Bronchial epithelial cell (primary cell): ENCODE measurements at regions not wholly inside any gene's neighbourhood (a gene's known extent, or its start where the extent isn't known, plus 50 kb on each side); places are given as distances from the start of the nearest gene placed in this dataset.

Experiments
- DNase-seq: peaks from one replicate; pipeline ENCODE4 v3.0.0-alpha.2; 2010; ENCODE audit warnings: low read depth
- FAIRE-seq: peaks from 2 replicates; lab custom pipeline; 2011; peaks lifted over from hg19 to GRCh38; lab: Jason Lieb, UNC
- H3K27me3 ChIP-seq: 2 replicates; pipeline ENCODE4 v1.5.1; 2011; ENCODE audit warnings: low read length; ENCODE audit not compliant: control insufficient read depth, insufficient read depth
- H3K36me3 ChIP-seq: 2 replicates; pipeline ENCODE4 v1.5.1; 2011; ENCODE audit warnings: low read length; ENCODE audit not compliant: control insufficient read depth, insufficient read depth
- H3K4me3 ChIP-seq: 2 replicates; pipeline ENCODE4 v1.5.1; 2011; ENCODE audit warnings: mild to moderate bottlenecking, low read depth, low read length, control low read depth
- CTCF ChIP-seq: IDR thresholded peaks from 2 replicates; pipeline ENCODE4 v1.5.1; 2011; ENCODE audit warnings: mild to moderate bottlenecking, moderate library complexity, low read length, control low read depth, inconsistent platforms; ENCODE audit not compliant: insufficient read depth, severe bottlenecking

GRCh38 chr13:59480396-59481259 is 683.1 kb downstream of the DIAPH3 start:
- FAIRE-seq (no peak), DNase-seq (no peak)
- Histone ChIP-seq H3K27me3 (no peaks in the 10 kb centered on the region), H3K36me3 (no peaks in the 10 kb centered on the region), H3K4me3 (no peak overlapping the region)
- TF ChIP-seq CTCF: no peak

- Histone ChIP-seq H3K36me3 (no peaks in the 10 kb centered on the region), H3K4me3 (no peak overlapping the region), H3K27me3 (no peaks in the 10 kb centered on the region)
- TF ChIP-seq CTCF: no peak
- DNase-seq (no peak), FAIRE-seq (no peak)
Measured at GRCh38 chr13:59483501-59484145, 680.1 kb downstream of the DIAPH3 start.

GRCh38 chr13:59487883-59488282 is 675.8 kb downstream of the DIAPH3 start:
- FAIRE-seq: no peak
- no peak for TF ChIP-seq CTCF
- no peak overlapping the region for H3K4me3 ChIP-seq
- DNase-seq: no peak
- H3K27me3 ChIP-seq: no peaks in the 10 kb centered on the region
- H3K36me3 ChIP-seq: no peaks in the 10 kb centered on the region

GRCh38 chr13:59488436-59488835 is 675.3 kb downstream of the DIAPH3 start:
- no peak for DNase-seq
- H3K36me3 ChIP-seq: no peaks in the 10 kb centered on the region
- no peaks in the 10 kb centered on the region for H3K27me3 ChIP-seq
- H3K4me3 ChIP-seq: no peak overlapping the region
- FAIRE-seq: no peak
- TF ChIP-seq CTCF: no peak

GRCh38 chr13:59490651-59491050 is 673.1 kb downstream of the DIAPH3 start:
- no peaks in the 10 kb centered on the region for H3K27me3 ChIP-seq
- no peak overlapping the region for H3K4me3 ChIP-seq
- H3K36me3 ChIP-seq: no peaks in the 10 kb centered on the region
- FAIRE-seq: no peak
- peak; percentile 5 for DNase-seq
- no peak for TF ChIP-seq CTCF
